Umbilical cord (tissue), 1 donor: ENCODE measurements at regions not wholly inside any gene's neighbourhood (a gene's known extent, or its start where the extent isn't known, plus 50 kb on each side); places are given as distances from the start of the nearest gene placed in this dataset.
"Not testable (repeated sequence)": the region's sequence is repeated elsewhere in the genome, so short reads cannot be mapped to it uniquely, and the experiment has no call there.

Source experiments
- DNase-seq: peaks from one replicate; pipeline ENCODE4 v3.0.0-alpha.2; 2015; ENCODE audit warnings: low spot score

- no peak for DNase-seq
These were observed 139.0 kb upstream of the NCOR2 start for GRCh38 chr12:124706363-124706762.

GRCh38 chr12:124705545-124706138 is 138.2 kb upstream of the NCOR2 start:
- DNase-seq: no peak

GRCh38 chr12:124704619-124705018 is 137.2 kb upstream of the NCOR2 start:
- no peak for DNase-seq

GRCh38 chr12:124703856-124704255 is 136.4 kb upstream of the NCOR2 start:
- no peak for DNase-seq

DNA sequence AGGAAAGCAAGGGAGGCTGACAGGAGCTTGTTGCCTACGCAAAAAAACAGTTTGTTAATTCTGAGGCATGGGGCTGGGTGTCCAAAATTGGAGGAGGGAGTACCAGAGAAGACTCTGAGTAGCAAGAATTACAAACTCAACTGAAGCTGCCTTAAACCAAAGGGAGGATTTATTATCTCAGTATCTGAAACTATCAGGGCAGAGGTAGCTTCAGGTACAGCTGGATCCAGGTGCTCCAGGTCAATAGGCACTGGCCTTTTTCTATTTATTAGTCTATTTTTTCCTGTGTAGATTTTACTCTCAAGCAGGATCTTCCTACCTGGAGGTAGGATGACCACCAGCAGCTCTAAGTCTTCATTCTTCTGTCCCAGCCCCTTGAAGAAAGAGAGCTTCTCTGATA is 135.3 kb upstream of the NCOR2 start:
- no peak for DNase-seq

DNA sequence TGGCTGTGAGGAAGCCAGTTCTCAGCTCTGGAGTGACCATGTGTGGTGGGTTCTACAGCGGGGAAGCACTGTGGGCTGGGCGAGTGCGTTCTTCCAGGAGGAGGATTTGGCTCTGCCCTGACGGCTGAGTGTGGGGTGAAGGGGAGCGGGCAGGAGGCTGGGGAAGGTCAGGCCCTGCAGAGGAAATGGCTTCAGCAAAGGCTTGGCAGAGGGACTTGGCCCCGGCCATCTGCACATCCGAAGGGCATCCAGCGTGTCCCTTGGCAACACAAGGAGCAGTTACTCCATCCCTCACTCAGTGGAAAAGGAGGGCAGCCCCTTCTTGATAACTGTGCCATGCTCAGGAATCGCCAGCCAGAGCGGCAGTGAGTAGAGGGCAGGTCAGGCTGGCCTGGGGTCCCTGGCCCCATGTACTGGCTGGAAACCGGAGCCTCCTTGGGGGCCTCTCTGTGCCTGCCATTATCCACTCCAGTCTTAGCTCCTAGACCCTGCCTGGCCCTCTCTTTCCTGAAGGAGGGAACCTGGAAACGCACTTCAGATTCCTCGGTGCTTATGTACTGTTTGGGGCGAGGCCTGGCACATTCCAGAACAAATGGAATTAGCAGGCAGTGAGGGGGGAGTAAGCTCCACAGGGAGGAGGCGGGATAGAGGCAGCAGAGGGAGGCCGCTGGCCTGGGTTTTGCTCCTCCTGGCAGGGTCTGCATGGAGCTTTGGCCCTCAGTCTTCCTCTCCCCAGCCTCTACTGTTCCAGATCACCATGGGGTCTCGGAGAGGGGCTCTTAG is 133.6 kb upstream of the NCOR2 start:
- peak; percentile 89 for DNase-seq

- DNase-seq: no peak
These were observed 132.5 kb upstream of the NCOR2 start for GRCh38 chr12:124699909-124700308.

DNA sequence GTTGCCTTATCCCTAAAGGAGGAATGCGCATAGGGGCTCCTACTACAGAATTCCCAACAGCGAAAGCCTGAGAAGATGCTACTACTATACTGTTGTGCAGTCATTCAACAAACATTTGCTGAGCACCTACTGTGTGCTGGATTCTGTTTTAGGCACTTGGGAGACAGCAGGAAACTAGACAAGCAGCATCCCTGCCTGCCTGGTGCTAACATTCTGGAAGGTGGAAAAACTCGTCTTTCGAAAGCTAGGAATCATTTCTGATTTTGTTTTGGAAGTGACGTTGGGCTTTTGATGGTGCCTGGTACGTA is 131.5 kb upstream of the NCOR2 start:
- no peak for DNase-seq

GRCh38 chr12:124698211-124698997 is 131.0 kb upstream of the NCOR2 start:
- peak; percentile 85 for DNase-seq

DNA sequence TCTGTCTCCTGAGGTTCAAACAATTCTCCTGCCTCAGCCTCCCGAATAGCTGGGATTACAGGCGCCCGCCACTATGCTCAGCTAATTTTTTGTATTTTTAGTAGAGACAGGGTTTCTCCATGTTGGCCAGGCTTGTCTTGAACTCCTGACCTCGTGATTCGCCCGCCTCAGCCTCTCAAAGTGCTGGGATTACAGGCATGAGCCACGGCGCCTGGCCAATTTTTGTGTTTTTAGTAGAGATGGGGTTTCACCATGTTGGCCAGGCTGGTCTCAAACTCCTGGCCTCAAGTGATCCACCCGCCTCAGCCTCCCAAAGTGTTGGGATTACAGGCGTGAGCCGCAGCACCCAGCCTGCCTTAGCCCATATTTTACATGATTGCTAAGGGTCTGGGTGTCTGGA is 130.3 kb upstream of the NCOR2 start:
- DNase-seq: not testable (repeated sequence)

DNA sequence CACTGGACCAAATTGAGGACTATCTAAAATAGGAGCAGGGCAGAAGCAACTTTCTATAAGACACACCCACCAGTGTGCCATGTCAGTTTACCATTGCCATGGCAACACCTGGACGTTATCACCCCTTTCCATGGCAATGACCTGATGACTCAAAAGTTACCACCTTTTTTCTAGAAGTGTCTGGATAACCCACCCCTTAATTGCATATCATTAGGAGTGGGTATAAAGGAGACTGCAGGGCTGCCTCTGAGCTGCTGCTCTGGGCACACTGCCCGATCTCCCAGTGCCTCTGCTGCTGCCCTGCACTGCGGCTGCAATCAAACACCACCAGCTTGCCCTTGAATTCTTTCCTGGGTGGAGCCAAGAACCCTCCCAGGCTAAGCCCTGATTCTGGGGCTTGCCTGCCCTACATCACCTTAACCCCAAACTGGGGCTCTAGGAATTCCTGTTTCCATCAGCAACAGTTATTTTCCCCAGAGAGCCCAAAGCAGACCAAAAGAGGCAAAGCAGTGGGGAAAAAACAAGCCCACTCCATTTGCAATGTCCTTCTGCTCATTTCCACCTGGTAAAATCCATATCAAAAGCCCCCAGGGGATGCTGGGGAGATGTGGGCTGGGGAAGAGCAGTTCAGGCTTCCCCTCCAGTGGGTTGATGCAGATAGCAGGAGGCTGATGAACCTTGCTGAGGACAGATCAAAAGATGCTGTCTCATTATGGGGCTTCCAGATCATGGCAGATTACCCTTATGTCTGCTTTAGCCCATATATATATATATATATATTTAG is 129.5 kb upstream of the NCOR2 start:
- peak; percentile 40 for DNase-seq

GRCh38 chr12:124695861-124696260 is 128.4 kb upstream of the NCOR2 start:
- DNase-seq: no peak

GRCh38 chr12:124694846-124695497 is 127.6 kb upstream of the NCOR2 start:
- no peak for DNase-seq

DNA sequence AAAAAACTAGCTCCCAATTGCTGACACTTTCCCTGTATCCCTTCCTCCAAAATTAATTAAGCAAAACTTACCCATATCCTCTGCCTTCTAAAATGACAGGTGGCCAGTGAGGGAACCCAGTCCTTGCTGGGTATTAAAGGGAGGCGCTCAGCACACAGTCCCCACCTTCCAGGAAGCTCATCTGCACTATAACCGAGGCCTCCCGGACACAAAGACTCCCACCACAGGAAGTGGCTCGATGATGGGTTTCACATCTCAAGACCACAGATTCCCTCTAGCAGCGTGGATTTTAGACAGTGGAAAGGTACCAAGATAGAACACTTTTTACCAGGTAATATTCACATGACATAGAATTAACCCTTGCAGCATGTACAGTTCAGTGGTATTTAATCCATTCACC is 126.8 kb upstream of the NCOR2 start:
- DNase-seq: no peak

DNA sequence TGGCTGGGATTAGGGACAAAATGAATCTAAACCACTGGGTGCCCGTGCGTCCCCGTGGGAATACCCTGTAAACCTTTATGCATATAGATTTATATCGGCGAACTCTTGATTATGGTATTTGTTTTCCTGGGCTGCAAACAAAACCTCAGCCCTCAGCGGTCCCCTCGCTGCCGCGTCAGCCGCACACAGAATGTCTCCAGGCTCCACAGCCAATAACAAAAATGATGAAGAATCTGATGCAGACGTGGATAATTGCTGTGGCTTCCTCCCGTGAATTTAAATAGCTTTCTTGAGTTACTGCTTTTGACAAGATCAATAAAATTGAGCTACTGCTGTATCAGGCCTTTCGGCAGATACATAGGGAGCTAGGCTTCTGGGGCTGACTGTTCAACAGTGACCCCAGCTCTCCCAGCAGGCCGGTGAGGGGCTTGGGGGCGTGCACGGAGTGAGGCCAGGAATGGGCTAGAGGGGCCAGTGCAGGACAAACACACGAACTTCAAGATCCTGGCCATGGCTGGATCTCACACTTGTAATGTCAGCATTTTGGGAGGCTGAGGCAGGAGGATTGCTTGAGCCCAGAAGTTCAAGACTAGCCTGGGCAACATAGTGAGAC is 125.8 kb upstream of the NCOR2 start:
- DNase-seq: no peak

DNA sequence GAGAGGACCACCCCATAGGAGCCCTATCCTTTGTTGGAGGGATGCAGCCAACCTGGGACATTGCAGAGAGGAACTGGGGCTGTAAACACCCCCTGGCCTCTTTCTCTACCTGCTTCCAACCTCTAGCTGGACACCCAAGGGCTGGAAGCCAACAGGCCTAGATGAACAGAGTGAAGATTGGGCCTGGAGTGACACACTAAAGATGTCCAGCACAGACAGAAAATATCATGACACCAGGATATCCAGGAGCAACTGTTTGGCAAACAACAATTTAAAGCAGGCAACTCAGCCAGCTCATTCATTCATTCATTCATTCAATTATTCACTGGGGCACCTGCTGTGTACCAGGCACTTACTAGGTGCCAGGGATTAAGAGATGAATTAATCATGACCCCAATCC is 125.0 kb upstream of the NCOR2 start:
- no peak for DNase-seq

GRCh38 chr12:124691429-124691828 is 124.0 kb upstream of the NCOR2 start:
- DNase-seq: no peak

- DNase-seq: no peak
These were observed 122.2 kb upstream of the NCOR2 start for GRCh38 chr12:124689631-124690030.

GRCh38 chr12:124688356-124688992 is 121.1 kb upstream of the NCOR2 start:
- DNase-seq: no peak

- peak; percentile 77 for DNase-seq
These were observed 120.5 kb upstream of the NCOR2 start for GRCh38 chr12:124687917-124688316.
